Activated CD4-positive, alpha-beta T cell treated with anti-CD3 and anti-CD28 coated beads, Interleukin-2, Interleukin-4, amounts not matched to agents 100 ng/mL and 50 ng/mL, durations not matched to agents 16 hours and 8 hours (primary cell): ENCODE measurements at regions not wholly inside any gene's neighbourhood (a gene's known extent, or its start where the extent isn't known, plus 50 kb on each side); places are given as distances from the start of the nearest gene placed in this dataset.
"Not testable (repeated sequence)": the region's sequence is repeated elsewhere in the genome, so short reads cannot be mapped to it uniquely, and the experiment has no call there.

Source experiments
- DNase-seq: peaks from one replicate; pipeline ENCODE4 v3.0.0-alpha.2; 2020; ENCODE audit warnings: low spot score

GRCh38 chr2:118387509-118387908 is 299.2 kb downstream of the INSIG2 start:
- DNase-seq: no peak

GRCh38 chr2:118386641-118387302 is 298.5 kb downstream of the INSIG2 start:
- no peak for DNase-seq

GRCh38 chr2:118380915-118381653 is 292.8 kb downstream of the INSIG2 start:
- DNase-seq: no peak

GRCh38 chr2:118375907-118376485 is 287.7 kb downstream of the INSIG2 start:
- no peak for DNase-seq

- DNase-seq: no peak
Measured at GRCh38 chr2:118374974-118375755, 286.9 kb downstream of the INSIG2 start.

GRCh38 chr2:118372886-118373830 is 284.9 kb downstream of the INSIG2 start:
- no peak for DNase-seq

- DNase-seq: no peak
Measured at GRCh38 chr2:118371515-118371914, 283.2 kb downstream of the INSIG2 start.

- DNase-seq: not testable (repeated sequence)
Measured at GRCh38 chr2:118369521-118369920, 281.2 kb downstream of the INSIG2 start.

- DNase-seq: no peak
Measured at GRCh38 chr2:118363604-118364003, 275.3 kb downstream of the INSIG2 start.

- no peak for DNase-seq
Measured at GRCh38 chr2:118356051-118356450, 267.8 kb downstream of the INSIG2 start.

GRCh38 chr2:118351796-118352195 is 263.5 kb downstream of the INSIG2 start:
- DNase-seq: no peak

- no peak for DNase-seq
Measured at GRCh38 chr2:118350621-118351020, 262.4 kb downstream of the INSIG2 start.

GRCh38 chr2:118349365-118349764 is 261.1 kb downstream of the INSIG2 start:
- DNase-seq: no peak

- DNase-seq: no peak
Measured at GRCh38 chr2:118348380-118349034, 260.2 kb downstream of the INSIG2 start.

- no peak for DNase-seq
Measured at GRCh38 chr2:118345465-118345864, 257.2 kb downstream of the INSIG2 start.

- no peak for DNase-seq
Measured at GRCh38 chr2:118340103-118340502, 251.8 kb downstream of the INSIG2 start.

- DNase-seq: no peak
Measured at GRCh38 chr2:118339386-118339785, 251.1 kb downstream of the INSIG2 start.

GRCh38 chr2:118333664-118334063 is 245.4 kb downstream of the INSIG2 start:
- no peak for DNase-seq

- DNase-seq: no peak
Measured at GRCh38 chr2:118325321-118325955, 237.2 kb downstream of the INSIG2 start.

- DNase-seq: no peak
Measured at GRCh38 chr2:118322406-118322805, 234.1 kb downstream of the INSIG2 start.
